ENCODE measurements at regions not wholly inside any gene's neighbourhood (a gene's known extent, or its start where the extent isn't known, plus 50 kb on each side); places are given as distances from the start of the nearest gene placed in this dataset.

GRCh38 chr2:65789923-65790675 lies 357.7 kb upstream of the SPRED2 start:
- WGBS (ENCODE audit: low lambda C conversion rate, missing lambda C conversion rate) = 92% methylated on average over 30 of the region's 30 CpGs
- Histone ChIP-seq H3K27ac (no peak overlapping the region), H3K36me3 (replicated peaks; ENCODE audit: insufficient read depth, low read depth) (no peaks in the 10 kb centered on the region), H3K79me2 (no peaks in the 10 kb centered on the region), H3K9me3 (ENCODE audit: low read depth) (no peaks in the 10 kb centered on the region), H3K27me3 (no peaks in the 10 kb centered on the region), H2AFZ (no peak overlapping the region), H3K4me3 (no peak overlapping the region), H3K4me1 (ENCODE audit: insufficient read depth) (no peaks in the 10 kb centered on the region), H4K20me1 (ENCODE audit: insufficient read depth, poor library complexity, severe bottlenecking) (no peaks in the 10 kb centered on the region), H3K9me2 (replicated peaks; ENCODE audit: insufficient read depth) (no peaks in the 10 kb centered on the region), H3K4me2 (no peak overlapping the region)
- TF ChIP-seq EZH2phosphoT487 (IDR thresholded peaks at IDR 0.05; ENCODE audit: low read depth, severe bottlenecking, unreplicated experiment) = no peak
- no peak for TF ChIP-seq EZH2 (IDR thresholded peaks at IDR 0.05; ENCODE audit: borderline replicate concordance)
- no peak for TF ChIP-seq CTCF (IDR thresholded peaks at IDR 0.05; ENCODE audit: poor library complexity)
- DNase-seq (ENCODE audit: low spot score) = no peak

GRCh38 chr2:65788556-65788955 lies 356.2 kb upstream of the SPRED2 start:
- no peaks in the 10 kb centered on the region for H3K27me3 ChIP-seq
- H3K79me2 ChIP-seq = no peaks in the 10 kb centered on the region
- no peak overlapping the region for H3K4me3 ChIP-seq
- no peaks in the 10 kb centered on the region for H3K36me3 ChIP-seq (replicated peaks; ENCODE audit: insufficient read depth, low read depth)
- H3K9me2 ChIP-seq (replicated peaks; ENCODE audit: insufficient read depth) = no peaks in the 10 kb centered on the region
- H4K20me1 ChIP-seq (ENCODE audit: insufficient read depth, poor library complexity, severe bottlenecking) = no peaks in the 10 kb centered on the region
- no peak for TF ChIP-seq EZH2 (IDR thresholded peaks at IDR 0.05; ENCODE audit: borderline replicate concordance)
- TF ChIP-seq CTCF (IDR thresholded peaks at IDR 0.05; ENCODE audit: poor library complexity) = no peak
- TF ChIP-seq EZH2phosphoT487 (IDR thresholded peaks at IDR 0.05; ENCODE audit: low read depth, severe bottlenecking, unreplicated experiment) = no peak
- no peak overlapping the region for H2AFZ ChIP-seq
- H3K4me1 ChIP-seq (ENCODE audit: insufficient read depth) = no peaks in the 10 kb centered on the region
- no peak overlapping the region for H3K4me2 ChIP-seq
- DNase-seq (ENCODE audit: low spot score) = no peak
- no peaks in the 10 kb centered on the region for H3K9me3 ChIP-seq (ENCODE audit: low read depth)
- no peak overlapping the region for H3K27ac ChIP-seq
- 82% methylated on average over 5 of the region's 5 CpGs for WGBS (ENCODE audit: low lambda C conversion rate, missing lambda C conversion rate)

GRCh38 chr2:65786765-65787164 lies 354.4 kb upstream of the SPRED2 start:
- no peaks in the 10 kb centered on the region for H3K9me2 ChIP-seq (replicated peaks; ENCODE audit: insufficient read depth)
- H3K36me3 ChIP-seq (replicated peaks; ENCODE audit: insufficient read depth, low read depth) = no peaks in the 10 kb centered on the region
- H3K4me1 ChIP-seq (ENCODE audit: insufficient read depth) = no peaks in the 10 kb centered on the region
- H2AFZ ChIP-seq = no peak overlapping the region
- no peak overlapping the region for H3K27ac ChIP-seq
- no peaks in the 10 kb centered on the region for H4K20me1 ChIP-seq (ENCODE audit: insufficient read depth, poor library complexity, severe bottlenecking)
- H3K27me3 ChIP-seq = no peaks in the 10 kb centered on the region
- no peak overlapping the region for H3K4me2 ChIP-seq
- no peak for DNase-seq (ENCODE audit: low spot score)
- H3K79me2 ChIP-seq = no peaks in the 10 kb centered on the region
- TF ChIP-seq EZH2 (IDR thresholded peaks at IDR 0.05; ENCODE audit: borderline replicate concordance) (no peak), EZH2phosphoT487 (IDR thresholded peaks at IDR 0.05; ENCODE audit: low read depth, severe bottlenecking, unreplicated experiment) (no peak), CTCF (IDR thresholded peaks at IDR 0.05; ENCODE audit: poor library complexity) (no peak)
- WGBS (ENCODE audit: low lambda C conversion rate, missing lambda C conversion rate) = 89% methylated on average over 1 of the region's 1 CpG
- no peak overlapping the region for H3K4me3 ChIP-seq
- no peaks in the 10 kb centered on the region for H3K9me3 ChIP-seq (ENCODE audit: low read depth)
